K562 (cell line): ENCODE measurements at regions not wholly inside any gene's neighbourhood (a gene's known extent, or its start where the extent isn't known, plus 50 kb on each side); places are given as distances from the start of the nearest gene placed in this dataset.

ENCODE experiments used
- ATAC-seq: fragments of 200-7000 bp; cut with Tn5 transposase; 3 replicates; pipeline ENCODE4 v1.9.1; 2020; ENCODE audit warnings: moderate library complexity
- BruUV-seq: library from RNA; stranded (reverse); fragments of 400-500 nt; replicated peaks from 2 replicates; lab custom pipeline; 2021; lab: Mats Ljungman, UMichigan
- CTCF ChIA-PET: fragments of 300-600 bp; formaldehyde crosslinking; extraction: SDS; loops from one replicate; lab custom pipeline; 2021; ENCODE audit warnings: low intra/inter-chr PET ratio; lab: Yijun Ruan, JAX
- POLR2A ChIA-PET: fragments of 300-600, 350-650 bp; sonication (Branson Sonifier 250); formaldehyde crosslinking; extraction: SDS; loops from one replicate; lab custom pipeline; 2021; ENCODE audit warnings: antibody characterized with exemption, inconsistent platforms; lab: Yijun Ruan, JAX
- DNase-seq, 4 experiments: peaks; one replicate each; pipeline versions ENCODE4 v3.0.0 to v3.0.0-alpha.2; 2011 to 2018; ENCODE audit warnings: low spot score in 3 of 4, mixed read lengths in 3 of 4; ENCODE audit errors: extremely low read depth in 1 of 4
- FAIRE-seq: peaks from 2 replicates; lab custom pipeline; 2011; peaks lifted over from hg19 to GRCh38; lab: Jason Lieb, UNC
- H2AFZ ChIP-seq: 2 replicates; pipeline ENCODE4 v1.6.0; 2011; ENCODE audit warnings: low read depth, low read length, control low read depth, inconsistent platforms
- H3K27ac ChIP-seq: fragments of 200-600 bp; 3 replicates; pipeline ENCODE4 v1.8.0; 2011; ENCODE audit warnings: low read depth, mild to moderate bottlenecking, control low read depth, inconsistent platforms, low read length, moderate library complexity, mixed read lengths; ENCODE audit errors: extremely low read depth
- H3K27me3 ChIP-seq, 2 experiments: fragments of 300-600 bp in 1 of 2; 2 replicates in 1 of 2; 3 replicates in 1 of 2; pipeline versions ENCODE4 v1.6.0 to v1.8.0; 2011; ENCODE audit warnings: inconsistent platforms in 2 of 2, low read length in 2 of 2, mild to moderate bottlenecking in 1 of 2, mixed read lengths in 1 of 2, moderate library complexity in 1 of 2; ENCODE audit not compliant: control insufficient read depth in 2 of 2, insufficient read depth in 2 of 2
- H3K36me3 ChIP-seq: fragments of 300-600 bp; 3 replicates; pipeline ENCODE4 v1.8.0; 2011; ENCODE audit warnings: mild to moderate bottlenecking, low read length, inconsistent platforms; ENCODE audit not compliant: control insufficient read depth, insufficient read depth
- H3K4me1 ChIP-seq, 2 experiments: fragments of 200-600 bp in 1 of 2; replicated peaks in 1 of 2; 2 replicates in 1 of 2; 3 replicates in 1 of 2; pipeline versions ENCODE4 v1.5.1 to v1.8.0; 2011; ENCODE audit warnings: inconsistent platforms in 2 of 2, low read length in 2 of 2, mild to moderate bottlenecking in 1 of 2, mixed read lengths in 1 of 2, moderate library complexity in 1 of 2; ENCODE audit not compliant: control insufficient read depth in 2 of 2, insufficient read depth in 2 of 2
- H3K4me2 ChIP-seq: 2 replicates; pipeline ENCODE4 v1.6.1; 2011; ENCODE audit warnings: low read length, control low read depth, inconsistent platforms, mixed read lengths; ENCODE audit not compliant: insufficient read depth
- H3K4me3 ChIP-seq: fragments of 200-600 bp; sonication (generic), shearing (Covaris generic); 2 replicates; pipeline ENCODE4 v1.5.1; 2016; ENCODE audit warnings: control low read depth, inconsistent platforms
- H3K79me2 ChIP-seq: fragments of 200-600 bp; 3 replicates; pipeline ENCODE4 v1.8.0; 2011; ENCODE audit warnings: low read length, inconsistent platforms; ENCODE audit not compliant: control insufficient read depth, insufficient read depth
- H3K9ac ChIP-seq, 2 experiments: 2 replicates each; pipeline versions ENCODE4 v1.6.0 to v1.6.1; 2011; ENCODE audit warnings: low read depth in 2 of 2, low read length in 2 of 2, control low read depth in 1 of 2, inconsistent platforms in 1 of 2, mild to moderate bottlenecking in 1 of 2, mixed read lengths in 1 of 2; ENCODE audit not compliant: insufficient read depth in 1 of 2
- H3K9me1 ChIP-seq: one replicate; pipeline ENCODE4 v1.6.0; 2011; ENCODE audit warnings: inconsistent platforms, mild to moderate bottlenecking, low read length, moderate library complexity; ENCODE audit not compliant: control insufficient read depth, insufficient read depth
- H3K9me3 ChIP-seq: replicated peaks from 2 replicates; pipeline ENCODE4 v1.5.1; 2011; ENCODE audit warnings: low read depth, low read length, inconsistent platforms; ENCODE audit not compliant: control insufficient read depth, insufficient read depth
- H4K20me1 ChIP-seq: replicated peaks from 2 replicates; pipeline ENCODE4 v1.6.1; 2011; ENCODE audit warnings: low read length, inconsistent platforms, mixed read lengths; ENCODE audit not compliant: control insufficient read depth, insufficient read depth
- BRD4 ChIP-seq: fragments of 200-600 bp; sonication (generic); IDR thresholded peaks from 2 replicates; pipeline ENCODE4 v1.6.1; 2017; ENCODE audit warnings: inconsistent platforms
- DNMT1 ChIP-seq: fragments of 450-650 bp; IDR thresholded peaks from 2 replicates; pipeline ENCODE4 v1.6.1; 2016; ENCODE audit warnings: antibody characterized with exemption, mild to moderate bottlenecking
- FOXM1 ChIP-seq, 2 experiments: fragments of 450-650 bp in 1 of 2; sonication (generic) in 1 of 2; formaldehyde crosslinking in 1 of 2; IDR thresholded peaks; 2 replicates each; pipeline versions ENCODE4 v1.6.1 to v1.9.0; 2017 to 2022; ENCODE audit warnings: low read depth in 2 of 2, mild to moderate bottlenecking in 2 of 2, missing genetic modification reagents in 1 of 2, moderate library complexity in 1 of 2
- GTF2F1 ChIP-seq: IDR thresholded peaks from 2 replicates; pipeline ENCODE4 v1.6.1; 2011; ENCODE audit warnings: low read depth, low read length, improper control_type of control experiment
- ILK ChIP-seq: fragments of 450-650 bp; IDR thresholded peaks from 2 replicates; pipeline ENCODE4 v1.6.1; 2016; ENCODE audit warnings: missing genetic modification characterization, low read depth, mild to moderate bottlenecking, missing compliant biosample characterization, moderate library complexity, borderline replicate concordance
- MAFF ChIP-seq: IDR thresholded peaks from 2 replicates; pipeline ENCODE4 v1.6.1; 2012; ENCODE audit warnings: low read length, improper control_type of control experiment
- MBD2 ChIP-seq: sonication (generic); IDR thresholded peaks from 2 replicates; pipeline ENCODE4 v1.6.1; 2016; ENCODE audit warnings: low read depth, borderline replicate concordance
- NRF1 ChIP-seq, 2 experiments: fragments of 450-650 bp; IDR thresholded peaks in 1 of 2; conservative IDR thresholded peaks in 1 of 2; 2 replicates each; pipeline ENCODE4 v1.6.1; 2014; ENCODE audit warnings: mild to moderate bottlenecking in 2 of 2
- SMC3 ChIP-seq: conservative IDR thresholded peaks from 2 replicates; pipeline ENCODE4 v1.6.1; 2011; ENCODE audit warnings: low read depth, low read length, improper control_type of control experiment; ENCODE audit not compliant: insufficient read depth
- TSC22D4 ChIP-seq: fragments of 450-650 bp; IDR thresholded peaks from 2 replicates; pipeline ENCODE4 v1.6.1; 2016; ENCODE audit warnings: missing genetic modification characterization, missing biosample characterization, control low read depth
- WGBS: fragments of 100-300 bp; shearing (Covaris generic); methylation state at CpG from one replicate; pipeline ENCODE4 v1.1.6; 2016; ENCODE audit warnings: low coverage, mixed read lengths; ENCODE audit not compliant: insufficient coverage; ENCODE audit errors: missing lambda C conversion rate; 5-methylcytosine and 5-hydroxymethylcytosine counted together
- in situ Hi-C: fragments of 300-500 bp; cut with MboI; formaldehyde crosslinking; loops from 4 replicates; pipeline ENCODE4 v1.15.0; 2018; ENCODE audit warnings: inconsistent platforms, mixed read lengths
- intact Hi-C: fragments of 100-400 bp; cut with micrococcal nuclease; formaldehyde crosslinking; loops from 2 replicates; pipeline ENCODE4 v1.14.2; 2022
- TF ChIP-seq, protein P1 (sequence below): sonication (generic); formaldehyde crosslinking; IDR thresholded peaks from 2 replicates; pipeline ENCODE4 v1.8.0; 2022; ENCODE audit warnings: mild to moderate bottlenecking, missing genetic modification reagents, borderline replicate concordance
- TF ChIP-seq, protein P2 (sequence below): fragments of 150-350 bp; IDR thresholded peaks from 2 replicates; pipeline ENCODE4 v1.6.1; 2014; ENCODE audit warnings: low read depth, mild to moderate bottlenecking, low read length, borderline replicate concordance

DNA sequence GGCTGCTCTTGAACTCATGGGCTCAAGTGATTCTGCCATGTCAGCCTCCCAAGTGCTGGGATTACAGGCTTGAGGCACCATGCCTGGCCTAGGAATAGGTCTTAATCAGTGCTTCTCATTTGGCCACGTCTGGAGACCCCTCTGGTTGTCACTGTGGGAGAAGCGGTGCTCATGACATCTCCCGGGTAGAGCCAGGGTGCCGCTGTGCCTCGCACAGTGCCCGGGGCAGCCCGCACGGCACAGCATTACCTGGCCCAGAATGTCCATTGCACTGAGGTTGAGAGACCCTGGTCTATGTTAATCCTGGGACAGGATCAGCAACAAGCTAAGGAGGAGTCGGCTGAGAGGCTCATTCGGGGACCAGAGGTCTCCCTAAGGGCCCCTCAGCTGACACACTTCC, 160.8 kb downstream of the EFNB2 start (continued):
- TF ChIP-seq, protein P1, sequence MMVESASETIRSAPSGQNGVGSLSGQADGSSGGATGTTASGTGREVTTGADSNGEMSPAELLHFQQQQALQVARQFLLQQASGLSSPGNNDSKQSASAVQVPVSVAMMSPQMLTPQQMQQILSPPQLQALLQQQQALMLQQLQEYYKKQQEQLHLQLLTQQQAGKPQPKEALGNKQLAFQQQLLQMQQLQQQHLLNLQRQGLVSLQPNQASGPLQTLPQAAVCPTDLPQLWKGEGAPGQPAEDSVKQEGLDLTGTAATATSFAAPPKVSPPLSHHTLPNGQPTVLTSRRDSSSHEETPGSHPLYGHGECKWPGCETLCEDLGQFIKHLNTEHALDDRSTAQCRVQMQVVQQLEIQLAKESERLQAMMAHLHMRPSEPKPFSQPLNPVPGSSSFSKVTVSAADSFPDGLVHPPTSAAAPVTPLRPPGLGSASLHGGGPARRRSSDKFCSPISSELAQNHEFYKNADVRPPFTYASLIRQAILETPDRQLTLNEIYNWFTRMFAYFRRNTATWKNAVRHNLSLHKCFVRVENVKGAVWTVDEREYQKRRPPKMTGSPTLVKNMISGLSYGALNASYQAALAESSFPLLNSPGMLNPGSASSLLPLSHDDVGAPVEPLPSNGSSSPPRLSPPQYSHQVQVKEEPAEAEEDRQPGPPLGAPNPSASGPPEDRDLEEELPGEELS (CRISPR knock-in tag) = no peak
- TF ChIP-seq GTF2F1 = no peak
- TF ChIP-seq MBD2 = no peak
- no peak for TF ChIP-seq TSC22D4
- TF ChIP-seq SMC3 = no peak
- TF ChIP-seq FOXM1 (IDR thresholded peaks at IDR 0.05; ENCODE audit: low read depth) = no peak
- no peak for TF ChIP-seq FOXM1 (CRISPR knock-in tag; IDR thresholded peaks at IDR 0.05; ENCODE audit: low read depth)
- no peak for TF ChIP-seq MAFF
- TF ChIP-seq NRF1 (conservative IDR thresholded peaks at IDR 0.05 in 1 of 2, IDR thresholded peaks at IDR 0.05 in 1 of 2) = no peak
- no peak for TF ChIP-seq BRD4

DNA sequence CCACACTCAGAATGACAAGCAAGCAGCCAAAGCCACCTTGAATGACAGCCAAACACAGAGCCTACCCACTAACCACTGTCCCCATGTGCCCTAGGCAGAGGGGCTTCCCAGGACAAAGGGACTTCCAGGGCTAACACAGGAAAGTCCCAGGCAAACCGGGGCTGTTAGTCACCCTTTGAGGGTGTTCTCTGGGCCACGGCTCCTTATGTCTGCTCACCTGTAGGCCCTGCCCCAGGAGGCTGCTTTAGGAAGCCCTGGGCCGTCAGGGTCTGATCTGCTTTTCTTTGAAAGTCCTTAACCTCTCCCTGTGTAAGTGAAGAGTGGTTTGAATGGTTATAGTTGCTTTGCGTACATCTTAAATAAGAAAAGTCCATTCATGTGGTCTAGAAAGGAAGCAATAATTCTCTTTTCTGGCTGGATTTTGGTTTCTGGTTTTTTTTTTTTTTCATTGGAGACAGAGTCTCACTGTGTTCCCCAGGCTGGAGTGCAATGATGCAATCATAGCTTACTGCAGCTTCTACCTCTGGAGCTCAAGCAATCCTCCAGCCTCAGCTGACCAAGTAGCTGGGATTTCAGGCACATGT, 161.4 kb downstream of the EFNB2 start:
- TF ChIP-seq DNMT1 (no peak), ILK (tag) (no peak)
- TF ChIP-seq, protein P2, sequence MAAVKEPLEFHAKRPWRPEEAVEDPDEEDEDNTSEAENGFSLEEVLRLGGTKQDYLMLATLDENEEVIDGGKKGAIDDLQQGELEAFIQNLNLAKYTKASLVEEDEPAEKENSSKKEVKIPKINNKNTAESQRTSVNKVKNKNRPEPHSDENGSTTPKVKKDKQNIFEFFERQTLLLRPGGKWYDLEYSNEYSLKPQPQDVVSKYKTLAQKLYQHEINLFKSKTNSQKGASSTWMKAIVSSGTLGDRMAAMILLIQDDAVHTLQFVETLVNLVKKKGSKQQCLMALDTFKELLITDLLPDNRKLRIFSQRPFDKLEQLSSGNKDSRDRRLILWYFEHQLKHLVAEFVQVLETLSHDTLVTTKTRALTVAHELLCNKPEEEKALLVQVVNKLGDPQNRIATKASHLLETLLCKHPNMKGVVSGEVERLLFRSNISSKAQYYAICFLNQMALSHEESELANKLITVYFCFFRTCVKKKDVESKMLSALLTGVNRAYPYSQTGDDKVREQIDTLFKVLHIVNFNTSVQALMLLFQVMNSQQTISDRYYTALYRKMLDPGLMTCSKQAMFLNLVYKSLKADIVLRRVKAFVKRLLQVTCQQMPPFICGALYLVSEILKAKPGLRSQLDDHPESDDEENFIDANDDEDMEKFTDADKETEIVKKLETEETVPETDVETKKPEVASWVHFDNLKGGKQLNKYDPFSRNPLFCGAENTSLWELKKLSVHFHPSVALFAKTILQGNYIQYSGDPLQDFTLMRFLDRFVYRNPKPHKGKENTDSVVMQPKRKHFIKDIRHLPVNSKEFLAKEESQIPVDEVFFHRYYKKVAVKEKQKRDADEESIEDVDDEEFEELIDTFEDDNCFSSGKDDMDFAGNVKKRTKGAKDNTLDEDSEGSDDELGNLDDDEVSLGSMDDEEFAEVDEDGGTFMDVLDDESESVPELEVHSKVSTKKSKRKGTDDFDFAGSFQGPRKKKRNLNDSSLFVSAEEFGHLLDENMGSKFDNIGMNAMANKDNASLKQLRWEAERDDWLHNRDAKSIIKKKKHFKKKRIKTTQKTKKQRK = no peak
- Histone ChIP-seq H3K4me1 (no peaks in the 10 kb centered on the region; a peak in 1 of 5 replicates), H3K27me3 (no peaks in the 10 kb centered on the region), H3K9me3 (no peaks in the 10 kb centered on the region), H3K4me2 (no peak overlapping the region), H3K36me3 (no peaks in the 10 kb centered on the region), H2AFZ (no peak overlapping the region), H3K4me3 (no peak overlapping the region), H4K20me1 (no peaks in the 10 kb centered on the region), H3K79me2 (no peaks in the 10 kb centered on the region), H3K9ac (no peak overlapping the region), H3K9me1 (no peaks in the 10 kb centered on the region), H3K27ac (no peak overlapping the region)
- ChIA-PET CTCF (no interaction called here), POLR2A (no interaction called here)
- ATAC-seq (no peak), DNase-seq (no peak), FAIRE-seq (no peak)
- WGBS = 0% methylated on average over 3 of the region's 4 CpGs
- intact Hi-C loops = no loop called here
- BruUV-seq = no TSS peak
- in situ Hi-C loops = no loop called here
